DMS79 treated with DMSO at 0.1 percent for 48 hours (cell line): ENCODE measurements at regions not wholly inside any gene's neighbourhood (a gene's known extent, or its start where the extent isn't known, plus 50 kb on each side); places are given as distances from the start of the nearest gene placed in this dataset.
"Not testable (repeated sequence)": the region's sequence is repeated elsewhere in the genome, so short reads cannot be mapped to it uniquely, and the experiment has no call there.

Source experiments
- DNase-seq: peaks from one replicate; lab custom pipeline; 2025; lab: John Stamatoyannopoulos, UW

DNA sequence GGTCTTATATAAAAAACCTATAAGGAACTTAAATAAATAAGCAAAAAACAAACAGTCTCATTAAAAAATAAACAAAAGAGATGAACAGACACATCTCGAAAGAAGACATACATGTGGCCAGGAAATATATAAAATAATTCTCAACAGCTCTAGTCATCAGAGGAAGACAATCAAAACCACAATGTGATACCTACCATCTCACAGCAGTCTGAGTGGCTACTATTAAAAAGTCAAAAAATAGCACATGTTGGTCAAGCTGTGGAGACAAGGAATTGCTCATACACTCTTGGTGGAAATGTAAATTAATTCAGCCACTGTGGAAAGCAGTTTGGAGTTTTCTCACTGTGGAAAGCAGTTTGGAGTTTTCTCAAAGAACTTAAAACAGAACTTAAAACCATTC is 100.3 kb upstream of the ADAMTS5 start:
- no peak for DNase-seq

DNA sequence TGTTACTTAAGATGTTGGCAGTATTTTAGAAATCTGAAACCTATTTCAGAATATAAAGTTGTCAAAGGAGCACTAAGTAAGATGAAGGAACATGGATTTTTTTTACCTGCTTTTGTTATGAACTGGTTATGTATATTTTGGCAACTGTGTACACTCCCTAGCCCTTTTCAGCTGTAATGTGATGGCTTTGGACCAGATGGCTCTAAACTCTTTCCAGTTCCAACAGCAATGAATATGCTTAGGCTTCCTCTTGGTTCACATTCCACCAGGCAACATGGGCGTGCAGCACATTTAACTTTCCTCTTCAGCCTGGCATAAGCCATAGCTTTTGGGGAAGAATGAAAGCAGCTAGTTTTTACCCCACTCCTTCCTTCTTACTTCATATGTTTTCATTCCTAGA is 95.6 kb upstream of the ADAMTS5 start:
- no peak for DNase-seq

DNA sequence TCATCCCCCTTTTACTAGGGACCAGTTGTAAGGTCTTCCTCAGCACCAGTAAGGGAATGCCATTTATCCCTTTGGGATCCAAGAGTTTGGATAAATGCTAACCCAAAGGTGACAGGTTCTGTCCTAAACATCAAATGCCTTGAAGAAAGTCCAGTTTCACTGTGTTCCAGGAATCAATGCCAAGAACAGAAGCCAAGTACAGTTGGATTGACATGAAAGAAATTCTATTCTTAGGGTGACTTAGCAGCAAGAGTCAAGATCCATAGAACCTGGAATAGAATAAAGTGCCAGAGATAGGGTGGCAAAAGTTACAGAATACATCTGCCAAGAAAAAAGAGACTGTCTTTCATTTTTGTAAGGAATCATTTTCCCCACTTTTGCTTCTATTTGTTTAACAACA is 94.9 kb upstream of the ADAMTS5 start:
- DNase-seq: no peak

DNA sequence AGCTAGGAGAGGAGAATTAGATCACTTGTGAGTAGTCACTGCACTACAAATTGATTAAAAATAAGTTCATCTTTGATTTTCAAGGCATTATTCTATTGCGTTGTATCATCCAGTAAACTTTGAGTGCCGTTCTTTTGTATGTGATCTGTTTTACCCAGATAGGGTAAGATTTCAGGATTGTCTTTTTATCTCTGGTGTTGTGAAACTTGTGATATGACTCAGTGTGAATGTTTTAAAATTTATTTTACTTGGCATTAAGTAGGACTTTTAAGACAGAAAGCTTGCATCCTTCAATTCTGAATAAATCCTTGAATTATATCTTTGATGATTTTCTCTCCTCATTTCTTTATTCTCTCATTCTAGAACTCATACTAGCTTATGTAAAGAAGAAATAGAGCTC is 93.3 kb upstream of the ADAMTS5 start:
- DNase-seq: no peak

DNA sequence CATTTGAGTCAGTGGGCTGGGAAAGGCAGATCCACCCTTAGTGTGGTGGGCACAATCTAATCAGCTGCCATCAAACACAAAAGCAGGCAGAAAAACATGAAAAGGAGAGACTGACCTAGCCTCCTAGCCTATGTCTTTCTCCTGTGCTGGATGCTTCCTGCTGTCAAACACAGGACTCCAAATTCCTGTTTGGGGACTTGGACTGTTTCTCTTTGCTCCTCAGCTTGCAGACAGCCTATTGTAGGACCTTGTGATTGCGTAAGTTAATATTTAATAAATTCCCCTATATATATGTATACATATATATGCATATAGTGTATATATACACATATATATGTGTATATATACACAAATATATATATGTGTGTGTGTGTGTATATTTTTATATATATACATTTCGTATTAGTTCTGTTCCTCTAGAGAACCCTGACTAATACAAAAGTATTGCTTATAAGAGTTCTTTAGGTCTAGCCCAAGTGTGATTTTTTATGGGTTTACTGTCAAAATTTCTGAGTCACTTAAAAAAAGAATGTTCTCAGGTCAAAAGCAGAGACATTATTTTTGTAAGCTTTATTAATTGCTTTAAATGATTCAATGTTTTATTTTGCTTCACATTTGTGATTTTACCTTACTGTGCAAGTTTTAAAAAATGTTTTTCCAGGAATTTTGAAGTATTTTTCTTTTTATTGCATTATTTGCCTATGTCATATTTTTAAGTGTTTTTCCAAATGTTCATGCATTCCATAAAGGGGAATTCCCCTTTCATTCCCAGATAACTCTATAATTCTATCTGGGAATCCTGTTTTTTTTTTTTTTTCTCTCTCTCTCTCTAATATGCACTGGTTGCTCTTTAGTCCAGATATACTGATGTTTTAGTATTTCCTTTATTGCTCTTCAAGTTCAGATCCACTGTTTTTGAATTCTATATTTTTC is 92.1 kb upstream of the ADAMTS5 start:
- DNase-seq: no peak

DNA sequence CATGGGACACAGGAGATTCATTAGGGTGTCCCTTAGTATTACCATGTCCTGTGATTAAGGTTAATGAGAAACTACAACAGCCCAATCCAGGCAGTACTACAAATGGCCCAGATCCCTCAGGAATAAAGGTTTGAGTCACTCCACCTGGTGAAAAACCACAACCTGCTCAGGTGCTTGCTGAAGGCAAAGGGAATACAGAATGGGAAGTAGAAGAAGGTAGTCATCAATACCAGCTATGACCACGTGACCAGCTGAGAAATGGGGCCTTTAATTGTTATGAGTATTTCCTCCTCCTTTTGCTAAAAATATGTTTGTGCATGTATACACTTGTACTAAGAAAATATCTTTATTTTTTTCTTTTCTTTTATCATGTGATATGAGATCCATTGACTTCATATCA is 91.1 kb upstream of the ADAMTS5 start:
- DNase-seq: no peak

DNA sequence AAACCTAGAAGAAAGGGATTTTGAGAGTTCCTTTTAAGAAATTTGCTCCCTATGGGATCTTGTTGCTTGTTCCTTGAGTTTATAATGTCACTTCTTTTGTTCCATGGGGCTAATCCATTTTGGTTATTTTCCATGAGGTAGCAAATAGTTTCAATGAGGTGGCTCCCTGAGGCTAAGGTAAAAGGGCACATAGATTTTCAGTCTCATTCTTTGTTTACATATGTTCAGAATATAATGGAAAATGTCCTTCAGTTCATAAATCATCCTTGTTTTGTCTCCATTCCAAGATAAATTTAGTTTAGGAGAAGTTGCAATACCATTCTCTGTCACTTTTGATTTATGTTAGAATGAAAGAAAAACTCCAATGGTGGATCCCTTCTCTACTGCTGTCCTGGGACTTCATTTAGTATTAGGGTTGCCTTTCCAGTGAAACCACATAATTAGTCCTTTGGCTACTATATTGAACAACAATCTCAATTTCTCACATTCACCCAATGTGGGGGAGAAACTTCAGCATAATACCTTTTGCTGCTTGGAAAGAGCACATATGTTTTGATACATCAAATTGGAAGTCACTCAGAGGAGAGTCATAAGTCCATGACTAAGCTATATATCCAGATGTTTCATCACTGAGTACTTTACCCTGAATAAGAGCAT is 80.9 kb upstream of the ADAMTS5 start:
- DNase-seq: no peak

DNA sequence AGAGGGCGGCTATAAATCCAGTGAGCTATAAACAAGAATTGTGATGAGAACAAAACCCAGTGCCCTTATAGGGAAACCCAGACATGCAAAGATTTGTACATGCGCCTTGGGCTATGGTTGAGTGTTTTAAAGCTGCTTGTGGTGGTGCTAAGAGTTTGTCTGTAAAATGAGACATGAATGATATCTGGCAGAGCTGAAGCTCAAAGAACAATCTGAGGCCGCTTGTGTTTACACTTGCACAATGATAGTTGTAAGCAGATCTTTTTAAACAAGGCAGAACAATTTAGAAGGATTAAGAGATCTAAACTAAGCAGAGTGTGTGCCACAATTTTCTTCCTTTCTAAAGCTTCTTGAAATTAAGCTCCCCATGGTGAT is 80.4 kb upstream of the ADAMTS5 start:
- DNase-seq: no peak

DNA sequence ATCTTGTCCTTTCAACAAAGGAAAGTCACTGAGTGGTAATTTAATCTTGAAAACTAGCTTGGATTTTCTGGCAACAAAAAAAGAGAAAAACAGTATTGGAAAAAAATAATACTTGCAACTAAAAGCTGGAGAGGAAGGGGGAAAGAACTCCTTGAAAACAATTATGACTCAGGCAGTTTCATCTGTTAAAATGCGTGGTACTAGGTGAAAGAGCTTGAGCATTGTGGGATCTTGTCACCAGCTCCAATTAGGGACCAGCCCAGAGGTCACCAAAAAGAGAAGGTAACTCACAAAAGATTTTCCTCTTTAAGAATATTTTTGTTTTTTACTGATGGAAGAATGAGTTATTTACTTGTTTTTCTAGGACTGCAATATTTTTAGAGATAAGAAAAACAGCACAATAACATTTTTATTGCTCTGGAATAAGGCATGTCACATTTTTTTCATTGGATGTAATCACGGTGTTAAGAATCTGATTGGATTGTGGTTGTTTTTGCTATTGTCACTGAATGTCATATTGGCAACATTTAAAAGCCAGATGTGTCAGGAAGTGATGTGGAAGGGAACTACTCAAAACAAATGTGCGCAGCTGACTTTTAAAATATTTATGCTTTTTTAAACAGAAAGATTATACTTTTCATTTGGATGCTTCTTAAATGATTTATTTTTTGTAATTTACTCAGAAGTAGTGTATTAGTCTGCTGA is 78.5 kb upstream of the ADAMTS5 start:
- no peak for DNase-seq

DNA sequence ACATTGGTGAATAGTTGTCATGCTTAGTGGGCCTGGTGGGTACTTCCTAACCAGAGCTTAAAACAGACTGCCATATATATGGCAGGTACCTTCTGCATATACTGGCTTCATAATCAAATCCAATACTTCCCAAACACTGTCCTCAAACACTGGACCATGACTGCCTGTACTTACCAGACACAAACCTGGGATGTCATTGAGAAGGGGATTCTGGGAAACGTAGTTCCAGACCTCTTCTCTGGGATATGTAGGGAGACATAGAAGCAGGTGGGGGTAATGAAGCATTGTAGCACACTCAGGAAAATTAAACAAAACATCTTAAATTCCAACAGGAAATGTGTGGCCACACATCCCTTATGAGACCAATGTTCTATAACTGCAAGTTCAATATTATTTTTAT is 76.5 kb upstream of the ADAMTS5 start:
- no peak for DNase-seq

DNA sequence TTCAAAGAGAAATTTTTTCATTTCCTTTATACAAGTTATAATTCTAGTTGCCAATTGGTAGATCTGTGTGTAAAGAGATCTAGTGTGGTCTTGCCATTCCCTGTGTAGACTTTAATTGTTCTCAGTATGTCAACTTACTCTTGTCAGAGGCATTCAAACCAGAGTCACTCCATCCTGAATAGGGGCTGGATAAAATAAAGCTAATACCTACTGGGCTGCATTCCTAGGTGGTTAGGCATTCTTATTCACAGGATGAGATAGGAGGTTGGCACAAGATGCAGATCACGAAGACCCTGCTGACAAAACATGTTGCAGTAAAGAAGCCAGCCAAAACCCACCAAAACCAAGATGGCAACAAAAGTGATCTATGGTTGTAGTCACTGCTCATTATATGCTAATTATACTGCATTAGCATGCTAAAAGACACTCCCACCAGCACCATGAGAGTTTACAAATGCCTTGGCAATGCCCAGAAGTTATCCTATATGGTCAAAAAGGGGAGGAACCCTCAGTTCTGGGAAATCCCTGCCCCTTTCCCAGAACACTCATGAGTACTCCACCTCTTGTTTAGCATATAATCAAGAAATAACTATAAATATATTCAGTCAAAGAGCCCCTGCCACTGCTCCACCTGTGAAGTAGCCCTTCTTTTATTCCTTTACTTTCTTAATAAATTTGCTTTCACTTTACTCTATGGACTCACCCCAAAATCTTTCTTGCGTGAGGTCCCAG is 74.0 kb upstream of the ADAMTS5 start:
- no peak for DNase-seq

DNA sequence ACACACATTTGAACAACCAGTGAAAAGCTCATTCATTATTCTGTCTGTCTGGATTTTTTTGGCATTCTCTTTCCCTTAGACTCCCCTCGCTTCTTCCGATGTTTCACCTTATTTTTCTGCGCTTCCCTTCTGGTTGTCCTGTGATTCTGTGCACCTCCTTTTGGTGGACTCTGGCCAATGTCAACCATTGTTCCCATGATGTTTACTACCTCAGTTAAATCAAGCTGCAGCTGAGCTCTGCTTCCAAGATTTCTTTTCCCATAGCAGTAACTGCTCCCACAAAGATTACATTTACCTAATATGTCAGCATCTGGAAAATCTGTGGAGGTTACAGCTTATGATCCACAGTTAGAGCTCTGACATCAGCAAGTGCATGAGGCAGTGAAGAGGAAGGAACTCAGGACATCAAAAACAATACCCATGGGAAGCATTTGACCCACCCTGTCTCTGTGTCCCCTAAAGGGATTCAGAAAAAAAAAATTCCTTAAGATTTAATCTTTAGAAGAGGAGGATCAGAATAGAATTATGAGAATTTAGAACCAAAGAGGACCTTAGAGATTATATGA is 69.9 kb upstream of the ADAMTS5 start:
- no peak for DNase-seq

DNA sequence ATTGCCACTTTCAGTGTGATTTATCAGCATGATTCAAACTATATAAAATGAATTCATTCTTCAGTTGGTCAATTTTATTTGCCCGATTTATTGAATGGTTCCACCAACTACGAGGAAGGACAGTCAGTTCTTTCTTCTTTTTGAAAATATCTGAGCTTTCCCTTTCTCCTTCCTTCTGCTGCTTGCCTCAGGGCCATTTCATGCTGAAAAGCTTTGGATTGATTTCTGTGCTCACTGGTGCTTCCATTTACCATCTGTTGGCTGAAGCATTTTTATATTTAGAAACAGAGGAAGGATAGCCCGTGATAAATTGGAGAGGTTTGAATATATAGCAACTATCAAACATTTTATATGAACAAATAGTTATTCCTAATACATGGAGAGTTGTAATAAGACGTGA is 68.9 kb upstream of the ADAMTS5 start:
- DNase-seq: no peak

DNA sequence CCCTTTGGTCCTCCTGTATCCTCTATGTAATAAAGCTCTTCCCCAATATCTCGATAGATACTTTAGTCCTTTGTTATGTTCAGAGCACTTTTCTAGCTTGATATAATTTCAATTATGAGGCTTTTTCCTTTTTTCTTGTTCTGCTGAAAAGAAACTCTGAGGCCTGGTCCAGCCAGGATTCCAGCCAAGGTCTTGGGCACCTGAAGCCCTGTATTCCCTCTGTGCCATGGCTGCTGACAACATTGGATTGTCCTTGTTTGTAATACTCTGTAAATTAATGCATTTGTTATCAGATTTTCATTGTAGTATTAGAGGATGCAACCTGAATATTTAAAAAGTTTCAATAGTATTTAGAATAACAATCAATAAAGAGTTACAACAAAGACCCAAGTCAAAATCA is 67.9 kb upstream of the ADAMTS5 start:
- no peak for DNase-seq

DNA sequence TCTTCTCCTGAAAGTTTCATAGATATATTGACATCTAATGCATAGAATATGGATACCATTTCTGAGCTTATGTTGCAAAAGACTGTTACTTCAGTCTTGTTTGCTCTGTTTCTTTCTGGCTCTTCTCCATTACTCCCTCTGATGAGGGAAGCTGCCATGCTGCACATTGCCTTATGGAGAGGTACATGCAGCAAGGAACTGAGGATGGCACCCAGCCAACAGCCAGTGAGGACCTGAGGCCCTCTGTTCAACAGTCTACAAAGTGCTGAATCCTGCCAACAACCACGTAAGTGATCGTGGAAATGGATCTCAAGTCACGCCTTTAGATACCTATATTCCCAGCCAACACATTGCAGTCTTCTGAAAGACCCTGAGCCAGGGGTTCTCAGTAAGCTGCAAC is 66.6 kb upstream of the ADAMTS5 start:
- DNase-seq: no peak

DNA sequence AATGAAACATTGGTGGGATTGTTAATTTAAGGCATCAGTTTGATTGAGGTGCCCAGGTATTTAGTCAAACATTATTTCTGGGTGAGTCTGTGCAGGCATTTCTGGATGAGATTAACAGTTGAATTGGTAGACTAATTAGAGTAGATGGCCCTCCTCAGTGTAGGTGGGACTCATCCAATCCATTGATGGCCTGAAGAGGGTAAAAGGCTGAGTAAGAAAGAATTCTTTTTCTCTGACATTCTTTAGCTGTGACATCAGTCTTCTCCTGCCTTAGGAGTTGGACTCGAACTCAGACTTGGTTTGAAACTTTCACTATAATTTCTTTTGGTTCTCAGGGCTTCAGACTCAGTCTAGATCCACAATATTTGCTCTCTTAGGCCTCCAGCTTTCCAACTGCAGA is 59.6 kb upstream of the ADAMTS5 start:
- no peak for DNase-seq

DNA sequence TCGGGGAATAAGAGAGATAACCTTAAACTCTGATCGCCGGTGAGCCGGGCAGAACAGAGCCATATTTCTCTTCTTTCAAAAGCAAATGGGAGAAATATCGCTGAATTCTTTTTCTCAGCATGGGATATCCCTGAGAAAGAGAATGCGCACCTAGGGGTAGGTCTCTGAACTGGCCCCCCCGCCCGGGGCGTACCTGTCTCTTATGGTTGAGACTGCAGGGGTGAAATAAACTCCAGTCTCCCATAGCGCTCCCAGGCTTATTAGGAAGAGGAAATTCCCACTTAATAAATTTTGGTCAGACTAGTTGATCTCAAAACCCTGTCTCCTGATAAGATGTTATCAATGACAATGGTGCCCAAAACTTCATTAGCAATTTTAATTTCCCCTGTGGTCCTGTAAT is 58.8 kb upstream of the ADAMTS5 start:
- not testable (repeated sequence) for DNase-seq

DNA sequence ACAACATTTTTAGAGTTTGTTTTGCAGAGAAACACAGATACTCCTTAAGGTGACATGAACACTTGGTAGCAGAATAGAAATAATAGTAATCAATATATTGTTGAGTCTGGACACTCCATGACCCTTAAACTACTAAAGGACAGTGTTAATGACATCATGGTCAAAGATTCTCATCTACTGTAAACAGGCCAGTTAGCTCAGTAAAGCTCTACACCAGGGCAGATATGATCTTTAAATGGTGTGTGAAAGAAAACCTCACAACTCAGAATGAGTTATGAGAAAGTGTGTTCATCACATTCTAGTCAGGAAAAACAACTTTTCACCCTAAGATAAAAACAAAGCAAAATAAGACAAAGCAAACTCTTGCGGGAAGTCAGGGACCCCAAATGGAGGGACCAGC is 58.1 kb upstream of the ADAMTS5 start:
- DNase-seq: no peak

DNA sequence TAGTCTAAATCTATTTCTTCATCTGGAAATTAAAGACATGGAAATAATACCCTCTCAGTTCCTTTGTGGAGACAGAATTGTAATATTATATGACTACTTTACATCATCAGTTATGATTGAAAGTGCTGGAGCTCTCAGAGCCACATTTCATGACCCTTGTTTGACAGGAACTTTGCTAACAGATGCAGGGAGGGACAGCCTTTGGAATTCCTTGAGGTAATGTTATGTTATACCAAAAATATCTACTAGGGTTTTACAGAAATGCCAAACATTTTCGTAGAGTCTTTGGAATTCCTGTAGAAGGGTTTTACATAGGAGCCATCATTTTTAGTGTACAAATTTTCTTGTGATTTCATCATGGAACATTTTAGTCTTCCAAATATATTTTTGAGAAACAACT is 57.4 kb upstream of the ADAMTS5 start:
- DNase-seq: no peak

DNA sequence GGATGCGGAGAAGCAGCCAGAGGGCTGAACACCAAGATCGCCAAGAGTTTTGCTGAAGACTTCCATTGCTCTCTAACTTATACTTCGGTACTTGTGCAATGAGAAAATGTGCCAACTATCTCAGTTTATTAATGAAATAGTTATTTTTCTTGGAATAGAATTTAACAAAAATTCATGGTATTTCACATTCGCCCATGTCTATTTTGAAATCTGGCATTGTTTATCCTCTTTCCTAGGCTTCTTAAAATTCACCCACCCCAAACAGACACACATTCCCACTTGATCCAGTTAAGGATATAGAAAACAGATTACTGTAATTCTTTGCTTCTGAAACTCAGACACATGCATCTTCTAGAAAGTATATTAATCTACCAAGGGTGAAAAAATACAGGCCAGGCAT is 56.3 kb upstream of the ADAMTS5 start:
- no peak for DNase-seq

DNA sequence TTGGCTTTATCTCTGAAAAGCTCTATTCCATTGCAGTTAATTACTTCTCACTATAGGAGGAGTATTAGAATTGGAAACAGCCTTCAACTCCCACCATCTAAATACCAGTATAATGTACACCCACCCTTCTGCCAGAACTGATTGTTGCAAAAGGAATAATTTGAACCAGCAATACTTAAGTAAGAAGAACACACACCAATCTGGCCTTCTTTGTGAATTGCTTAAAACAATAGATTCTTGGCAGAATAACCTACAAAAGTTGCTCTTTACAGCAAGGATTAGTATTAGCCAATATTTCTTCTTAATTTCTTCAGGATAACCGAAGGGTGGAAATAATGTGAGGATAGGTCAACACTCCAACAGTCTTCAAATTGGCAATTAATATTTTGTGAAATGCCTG is 54.9 kb upstream of the ADAMTS5 start:
- no peak for DNase-seq

DNA sequence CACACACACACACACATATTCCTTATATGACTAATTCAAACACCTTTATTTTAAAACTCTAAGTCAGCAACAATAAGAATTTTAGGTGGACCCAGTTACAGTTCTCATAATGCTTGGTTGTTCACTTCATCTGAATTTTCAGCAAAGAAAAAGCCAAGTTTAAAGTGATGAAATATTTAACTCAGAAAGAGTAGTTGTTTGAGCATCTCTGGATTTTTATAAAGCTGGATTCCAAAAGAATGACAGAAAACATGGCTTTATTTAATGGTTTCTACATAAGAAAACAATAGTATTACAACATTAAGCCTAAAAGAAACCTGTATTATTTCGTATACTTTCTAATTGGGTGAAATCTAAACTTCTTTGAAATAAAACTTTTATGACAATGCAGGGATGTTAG is 54.2 kb upstream of the ADAMTS5 start:
- DNase-seq: no peak
